ENCODE measurements at regions not wholly inside any gene's neighbourhood (a gene's known extent, or its start where the extent isn't known, plus 50 kb on each side); places are given as distances from the start of the nearest gene placed in this dataset.

DNA sequence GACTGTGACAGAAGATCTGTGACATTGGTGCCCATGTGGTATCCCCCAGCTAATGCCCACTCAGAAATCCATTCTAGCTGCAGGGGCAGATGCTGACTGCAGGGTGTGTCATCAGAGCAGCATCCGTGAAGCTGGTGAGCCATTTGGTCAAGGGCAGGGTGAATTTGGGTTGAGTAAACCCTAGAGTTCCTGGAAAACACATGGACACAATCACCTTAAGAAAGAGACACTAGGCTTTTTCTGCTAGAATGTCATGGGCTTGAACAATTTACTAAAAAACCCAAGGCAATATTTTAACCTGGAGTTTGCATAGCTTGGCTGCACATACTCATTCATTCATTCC lies 100.0 kb downstream of the ADAMTS15 start:
- Histone ChIP-seq H3K4me1 (ENCODE audit: control insufficient read depth in 4 of 4, insufficient read depth in 4 of 4, low read length in 3 of 4) (no peaks in the 10 kb centered on the region), H3K27me3 (ENCODE audit: control insufficient read depth in 4 of 4, insufficient read depth in 4 of 4, low read length in 3 of 4) (no peaks in the 10 kb centered on the region), H3K9ac (ENCODE audit: low read depth in 1 of 2, low read length in 2 of 2) (no peak overlapping the region), H3K9me3 (ENCODE audit: control insufficient read depth in 4 of 4, low read length in 3 of 4) (no peaks in the 10 kb centered on the region), H3K4me3 (ENCODE audit: low read depth in 1 of 3, low read length in 3 of 3) (no peak overlapping the region), H3K27ac (ENCODE audit: low read depth in 1 of 2, low read length in 2 of 2) (no peak overlapping the region), H3K36me3 (ENCODE audit: control insufficient read depth in 4 of 4, insufficient read depth in 3 of 4, low read depth in 1 of 4, low read length in 3 of 4) (no peaks in the 10 kb centered on the region)
- TF ChIP-seq, protein P1, sequence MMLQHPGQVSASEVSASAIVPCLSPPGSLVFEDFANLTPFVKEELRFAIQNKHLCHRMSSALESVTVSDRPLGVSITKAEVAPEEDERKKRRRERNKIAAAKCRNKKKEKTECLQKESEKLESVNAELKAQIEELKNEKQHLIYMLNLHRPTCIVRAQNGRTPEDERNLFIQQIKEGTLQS (IDR thresholded peaks at IDR 0.05): no peak
- TF ChIP-seq NR2F2 (IDR thresholded peaks at IDR 0.05) (no peak), FOXA1 (IDR thresholded peaks at IDR 0.05) (no peak)
- WGBS: 60% methylated on average over 1 of the region's 1 CpG
- no peak for DNase-seq (ENCODE audit: low spot score)

DNA sequence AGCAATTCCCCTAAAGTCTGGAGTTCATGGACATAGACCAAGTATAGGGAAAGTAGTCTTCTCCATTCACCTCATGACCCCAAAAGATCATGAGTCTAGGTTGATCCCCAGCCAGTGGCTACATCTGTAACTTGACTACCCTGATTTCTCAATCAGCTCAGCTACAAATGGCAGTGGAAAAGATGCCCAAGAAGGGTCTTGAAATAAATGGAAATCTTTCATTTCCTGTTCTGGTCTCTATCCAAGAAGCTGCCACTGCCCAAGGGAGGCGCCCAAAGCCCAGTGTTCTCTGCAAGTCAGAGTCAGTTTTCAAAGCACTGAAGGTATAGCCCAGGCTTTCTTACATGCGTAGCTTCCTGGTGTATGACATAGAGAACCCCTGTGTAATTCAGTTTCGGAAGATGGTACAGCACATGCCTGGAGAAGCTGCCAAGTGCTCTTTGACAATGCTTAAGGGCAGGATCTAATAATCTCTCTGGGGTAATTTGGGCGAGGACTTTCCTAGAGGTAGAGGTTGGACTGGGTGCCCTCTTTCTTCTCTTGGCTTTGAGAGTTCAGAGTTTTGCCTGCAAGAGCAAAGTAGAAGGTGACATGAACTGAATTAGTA lies 101.1 kb downstream of the ADAMTS15 start:
- no peak for DNase-seq (ENCODE audit: low spot score)
- H3K4me3 ChIP-seq (ENCODE audit: low read depth in 1 of 3, low read length in 3 of 3): no peak overlapping the region
- no peaks in the 10 kb centered on the region for H3K27me3 ChIP-seq (ENCODE audit: control insufficient read depth in 4 of 4, insufficient read depth in 4 of 4, low read length in 3 of 4)
- H3K36me3 ChIP-seq (ENCODE audit: control insufficient read depth in 4 of 4, insufficient read depth in 3 of 4, low read depth in 1 of 4, low read length in 3 of 4): no peaks in the 10 kb centered on the region
- TF ChIP-seq JUND (IDR thresholded peaks at IDR 0.05) (no peak), GABPA (IDR thresholded peaks at IDR 0.05 in 1 of 2, conservative IDR thresholded peaks at IDR 0.05 in 1 of 2) (no peak), EGR1 (IDR thresholded peaks at IDR 0.05; ENCODE audit: low read depth in 2 of 2) (no peak), RXRA (IDR thresholded peaks at IDR 0.05) (no peak), SP1 (IDR thresholded peaks at IDR 0.05) (no peak), YY1 (IDR thresholded peaks at IDR 0.05) (no peak), FOXA2 (IDR thresholded peaks at IDR 0.05) (no peak), NR2F2 (IDR thresholded peaks at IDR 0.05) (no peak), FOXA1 (IDR thresholded peaks at IDR 0.05) (no peak), TAF1 (conservative IDR thresholded peaks at IDR 0.05) (no peak), RAD21 (IDR thresholded peaks at IDR 0.05) (no peak), HNF4G (IDR thresholded peaks at IDR 0.05) (no peak)
- TF ChIP-seq, protein P1 (IDR thresholded peaks at IDR 0.05): no peak
- TF ChIP-seq, protein P2, sequence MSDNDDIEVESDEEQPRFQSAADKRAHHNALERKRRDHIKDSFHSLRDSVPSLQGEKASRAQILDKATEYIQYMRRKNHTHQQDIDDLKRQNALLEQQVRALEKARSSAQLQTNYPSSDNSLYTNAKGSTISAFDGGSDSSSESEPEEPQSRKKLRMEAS (IDR thresholded peaks at IDR 0.05): no peak
- TF ChIP-seq, protein P3, sequence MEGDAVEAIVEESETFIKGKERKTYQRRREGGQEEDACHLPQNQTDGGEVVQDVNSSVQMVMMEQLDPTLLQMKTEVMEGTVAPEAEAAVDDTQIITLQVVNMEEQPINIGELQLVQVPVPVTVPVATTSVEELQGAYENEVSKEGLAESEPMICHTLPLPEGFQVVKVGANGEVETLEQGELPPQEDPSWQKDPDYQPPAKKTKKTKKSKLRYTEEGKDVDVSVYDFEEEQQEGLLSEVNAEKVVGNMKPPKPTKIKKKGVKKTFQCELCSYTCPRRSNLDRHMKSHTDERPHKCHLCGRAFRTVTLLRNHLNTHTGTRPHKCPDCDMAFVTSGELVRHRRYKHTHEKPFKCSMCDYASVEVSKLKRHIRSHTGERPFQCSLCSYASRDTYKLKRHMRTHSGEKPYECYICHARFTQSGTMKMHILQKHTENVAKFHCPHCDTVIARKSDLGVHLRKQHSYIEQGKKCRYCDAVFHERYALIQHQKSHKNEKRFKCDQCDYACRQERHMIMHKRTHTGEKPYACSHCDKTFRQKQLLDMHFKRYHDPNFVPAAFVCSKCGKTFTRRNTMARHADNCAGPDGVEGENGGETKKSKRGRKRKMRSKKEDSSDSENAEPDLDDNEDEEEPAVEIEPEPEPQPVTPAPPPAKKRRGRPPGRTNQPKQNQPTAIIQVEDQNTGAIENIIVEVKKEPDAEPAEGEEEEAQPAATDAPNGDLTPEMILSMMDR (IDR thresholded peaks at IDR 0.05; ENCODE audit: low read depth, low read length, missing input control): no peak
- no peak overlapping the region for H3K27ac ChIP-seq (ENCODE audit: low read depth in 1 of 2, low read length in 2 of 2)
- no peak overlapping the region for H3K9ac ChIP-seq (ENCODE audit: low read depth in 1 of 2, low read length in 2 of 2)
- no peaks in the 10 kb centered on the region for H3K9me3 ChIP-seq (ENCODE audit: control insufficient read depth in 4 of 4, low read length in 3 of 4)
- 74% methylated on average over 4 of the region's 4 CpGs for WGBS
- no peaks in the 10 kb centered on the region for H3K4me1 ChIP-seq (ENCODE audit: control insufficient read depth in 4 of 4, insufficient read depth in 4 of 4, low read length in 3 of 4)

DNA sequence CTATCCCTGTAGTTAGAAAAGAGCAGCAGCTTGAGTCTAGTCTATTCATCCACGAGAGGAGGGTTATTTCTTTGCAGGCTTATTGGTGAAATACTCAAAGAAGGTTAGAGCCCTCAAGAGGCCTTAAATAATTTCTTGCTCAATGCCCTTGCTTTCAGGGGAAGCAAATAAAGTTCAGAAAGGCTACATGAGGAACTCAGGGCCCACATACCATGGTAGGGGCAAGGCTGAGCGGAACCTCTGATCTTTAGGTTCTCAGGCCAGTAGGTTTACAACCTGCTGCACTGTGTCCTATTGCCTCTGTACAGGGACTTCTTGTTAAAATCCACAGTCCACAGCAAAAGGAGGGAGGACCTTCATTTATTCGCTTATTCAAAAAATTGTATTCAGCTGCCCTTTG lies 101.7 kb downstream of the ADAMTS15 start:
- no peaks in the 10 kb centered on the region for H3K4me1 ChIP-seq (ENCODE audit: control insufficient read depth in 4 of 4, insufficient read depth in 4 of 4, low read length in 3 of 4)
- H3K27me3 ChIP-seq (ENCODE audit: control insufficient read depth in 4 of 4, insufficient read depth in 4 of 4, low read length in 3 of 4): peaks cover 0 to 2% (median 0%) of the 10 kb centered on the region in 4 donors
- DNase-seq (ENCODE audit: low spot score): no peak
- no peak overlapping the region for H3K27ac ChIP-seq (ENCODE audit: low read depth in 1 of 2, low read length in 2 of 2)
- 93% methylated on average over 3 of the region's 3 CpGs for WGBS
- H3K36me3 ChIP-seq (ENCODE audit: control insufficient read depth in 4 of 4, insufficient read depth in 3 of 4, low read depth in 1 of 4, low read length in 3 of 4): no peaks in the 10 kb centered on the region
- no peaks in the 10 kb centered on the region for H3K9me3 ChIP-seq (ENCODE audit: control insufficient read depth in 4 of 4, low read length in 3 of 4)
- TF ChIP-seq, protein P4, sequence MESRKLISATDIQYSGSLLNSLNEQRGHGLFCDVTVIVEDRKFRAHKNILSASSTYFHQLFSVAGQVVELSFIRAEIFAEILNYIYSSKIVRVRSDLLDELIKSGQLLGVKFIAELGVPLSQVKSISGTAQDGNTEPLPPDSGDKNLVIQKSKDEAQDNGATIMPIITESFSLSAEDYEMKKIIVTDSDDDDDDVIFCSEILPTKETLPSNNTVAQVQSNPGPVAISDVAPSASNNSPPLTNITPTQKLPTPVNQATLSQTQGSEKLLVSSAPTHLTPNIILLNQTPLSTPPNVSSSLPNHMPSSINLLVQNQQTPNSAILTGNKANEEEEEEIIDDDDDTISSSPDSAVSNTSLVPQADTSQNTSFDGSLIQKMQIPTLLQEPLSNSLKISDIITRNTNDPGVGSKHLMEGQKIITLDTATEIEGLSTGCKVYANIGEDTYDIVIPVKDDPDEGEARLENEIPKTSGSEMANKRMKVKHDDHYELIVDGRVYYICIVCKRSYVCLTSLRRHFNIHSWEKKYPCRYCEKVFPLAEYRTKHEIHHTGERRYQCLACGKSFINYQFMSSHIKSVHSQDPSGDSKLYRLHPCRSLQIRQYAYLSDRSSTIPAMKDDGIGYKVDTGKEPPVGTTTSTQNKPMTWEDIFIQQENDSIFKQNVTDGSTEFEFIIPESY (IDR thresholded peaks at IDR 0.05): no peak
- no peak for TF ChIP-seq TAF1 (conservative IDR thresholded peaks at IDR 0.05)
- TF ChIP-seq, protein P3 (IDR thresholded peaks at IDR 0.05; ENCODE audit: low read depth, low read length, missing input control): no peak
- no peak overlapping the region for H3K9ac ChIP-seq (ENCODE audit: low read depth in 1 of 2, low read length in 2 of 2)
- H3K4me3 ChIP-seq (ENCODE audit: low read depth in 1 of 3, low read length in 3 of 3): no peak overlapping the region
